ENCODE measurements at regions not wholly inside any gene's neighbourhood (a gene's known extent, or its start where the extent isn't known, plus 50 kb on each side); places are given as distances from the start of the nearest gene placed in this dataset.

DNA sequence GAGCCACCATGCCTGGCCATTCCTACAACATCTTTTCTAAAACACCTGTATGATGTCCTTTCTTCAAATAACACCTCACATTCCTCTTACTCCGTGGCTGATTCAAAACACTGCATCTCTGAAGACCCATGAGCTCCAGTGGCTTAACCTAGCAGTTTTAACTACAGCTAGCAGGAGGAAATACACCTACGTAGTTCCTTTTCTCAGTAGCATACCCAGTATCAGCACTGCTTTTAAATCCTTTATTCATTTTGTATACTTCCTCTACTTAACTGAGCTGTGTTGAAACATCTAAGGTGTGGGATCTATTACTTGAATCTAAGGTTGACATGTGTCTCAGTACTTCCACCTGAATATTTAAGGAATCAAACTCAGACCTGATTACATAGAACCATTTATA, 113.6 kb upstream of the CCDC28A start:
- TF ChIP-seq SIN3A (IDR thresholded peaks at IDR 0.05; ENCODE audit: borderline replicate concordance, insufficient read depth, low read length): no peak
- no peak for TF ChIP-seq POLR2AphosphoS5 (IDR thresholded peaks at IDR 0.05; ENCODE audit: low read depth, low read length)
- no peak for TF ChIP-seq TAF1 (IDR thresholded peaks at IDR 0.05; ENCODE audit: borderline replicate concordance, insufficient read depth, low read length)
- TF ChIP-seq, protein P1, sequence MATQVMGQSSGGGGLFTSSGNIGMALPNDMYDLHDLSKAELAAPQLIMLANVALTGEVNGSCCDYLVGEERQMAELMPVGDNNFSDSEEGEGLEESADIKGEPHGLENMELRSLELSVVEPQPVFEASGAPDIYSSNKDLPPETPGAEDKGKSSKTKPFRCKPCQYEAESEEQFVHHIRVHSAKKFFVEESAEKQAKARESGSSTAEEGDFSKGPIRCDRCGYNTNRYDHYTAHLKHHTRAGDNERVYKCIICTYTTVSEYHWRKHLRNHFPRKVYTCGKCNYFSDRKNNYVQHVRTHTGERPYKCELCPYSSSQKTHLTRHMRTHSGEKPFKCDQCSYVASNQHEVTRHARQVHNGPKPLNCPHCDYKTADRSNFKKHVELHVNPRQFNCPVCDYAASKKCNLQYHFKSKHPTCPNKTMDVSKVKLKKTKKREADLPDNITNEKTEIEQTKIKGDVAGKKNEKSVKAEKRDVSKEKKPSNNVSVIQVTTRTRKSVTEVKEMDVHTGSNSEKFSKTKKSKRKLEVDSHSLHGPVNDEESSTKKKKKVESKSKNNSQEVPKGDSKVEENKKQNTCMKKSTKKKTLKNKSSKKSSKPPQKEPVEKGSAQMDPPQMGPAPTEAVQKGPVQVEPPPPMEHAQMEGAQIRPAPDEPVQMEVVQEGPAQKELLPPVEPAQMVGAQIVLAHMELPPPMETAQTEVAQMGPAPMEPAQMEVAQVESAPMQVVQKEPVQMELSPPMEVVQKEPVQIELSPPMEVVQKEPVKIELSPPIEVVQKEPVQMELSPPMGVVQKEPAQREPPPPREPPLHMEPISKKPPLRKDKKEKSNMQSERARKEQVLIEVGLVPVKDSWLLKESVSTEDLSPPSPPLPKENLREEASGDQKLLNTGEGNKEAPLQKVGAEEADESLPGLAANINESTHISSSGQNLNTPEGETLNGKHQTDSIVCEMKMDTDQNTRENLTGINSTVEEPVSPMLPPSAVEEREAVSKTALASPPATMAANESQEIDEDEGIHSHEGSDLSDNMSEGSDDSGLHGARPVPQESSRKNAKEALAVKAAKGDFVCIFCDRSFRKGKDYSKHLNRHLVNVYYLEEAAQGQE (IDR thresholded peaks at IDR 0.05; ENCODE audit: insufficient read depth in 1 of 2, low read depth in 2 of 2, low read length in 2 of 2): no peak
- TF ChIP-seq FOXP2 (optimal IDR thresholded peaks at IDR 0.05; ENCODE audit: borderline replicate concordance, extremely low read depth, extremely low read length, insufficient read depth): no peak

DNA sequence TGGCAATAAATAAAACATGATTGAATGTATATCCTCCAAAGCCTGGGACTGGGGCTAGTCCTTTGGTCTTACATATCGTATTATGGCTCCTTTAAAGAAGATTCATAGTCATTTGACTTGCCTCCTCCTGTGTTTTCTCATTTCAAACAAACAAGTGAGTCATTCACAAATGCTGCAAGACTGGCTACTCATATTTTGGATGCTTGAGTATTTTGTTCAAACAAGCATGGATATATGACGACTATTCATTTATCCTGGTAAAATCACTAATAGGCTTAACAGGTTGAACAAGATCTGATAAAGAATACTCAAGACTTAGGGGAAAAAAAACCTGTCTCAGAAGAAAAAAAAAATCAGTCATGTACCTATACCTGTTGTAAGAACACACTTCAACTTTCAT, 111.1 kb upstream of the CCDC28A start:
- no peak for TF ChIP-seq SIN3A (IDR thresholded peaks at IDR 0.05; ENCODE audit: borderline replicate concordance, insufficient read depth, low read length)
- no peak for TF ChIP-seq POLR2AphosphoS5 (IDR thresholded peaks at IDR 0.05; ENCODE audit: low read depth, low read length)
- no peak for TF ChIP-seq FOXP2 (optimal IDR thresholded peaks at IDR 0.05; ENCODE audit: borderline replicate concordance, extremely low read depth, extremely low read length, insufficient read depth)
- no peak for TF ChIP-seq TAF1 (IDR thresholded peaks at IDR 0.05; ENCODE audit: borderline replicate concordance, insufficient read depth, low read length)
- TF ChIP-seq, protein P1 (IDR thresholded peaks at IDR 0.05; ENCODE audit: insufficient read depth in 1 of 2, low read depth in 2 of 2, low read length in 2 of 2): no peak

DNA sequence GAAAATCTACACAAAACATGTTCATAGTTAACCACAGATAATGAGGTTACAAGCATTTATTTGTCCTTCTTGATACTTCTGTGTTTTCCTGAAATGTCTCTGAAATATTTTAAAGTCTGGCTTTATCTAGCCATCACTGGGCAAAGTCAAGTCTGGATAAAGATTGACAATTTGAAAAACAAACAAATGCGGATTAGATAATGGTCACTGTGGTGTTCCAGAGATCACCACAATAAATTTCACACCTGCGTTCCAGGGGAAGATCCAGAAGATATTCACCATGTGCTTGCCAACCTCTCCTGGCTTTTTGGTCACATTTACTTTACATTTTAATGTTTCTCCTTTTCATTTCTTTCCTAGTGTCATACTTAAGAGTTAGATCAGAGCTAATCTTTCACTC, 109.7 kb upstream of the CCDC28A start:
- TF ChIP-seq FOXP2 (optimal IDR thresholded peaks at IDR 0.05; ENCODE audit: borderline replicate concordance, extremely low read depth, extremely low read length, insufficient read depth) (no peak), TAF1 (IDR thresholded peaks at IDR 0.05; ENCODE audit: borderline replicate concordance, insufficient read depth, low read length) (no peak)

GRCh38 chr6:138664745-138665144, 108.8 kb upstream of the CCDC28A start:
- TF ChIP-seq, protein P1 (IDR thresholded peaks at IDR 0.05; ENCODE audit: insufficient read depth in 1 of 2, low read depth in 2 of 2, low read length in 2 of 2): no peak
- TF ChIP-seq TAF1 (IDR thresholded peaks at IDR 0.05; ENCODE audit: borderline replicate concordance, insufficient read depth, low read length) (no peak), POLR2AphosphoS5 (IDR thresholded peaks at IDR 0.05; ENCODE audit: low read depth, low read length) (no peak), SIN3A (IDR thresholded peaks at IDR 0.05; ENCODE audit: borderline replicate concordance, insufficient read depth, low read length) (no peak), FOXP2 (optimal IDR thresholded peaks at IDR 0.05; ENCODE audit: borderline replicate concordance, extremely low read depth, extremely low read length, insufficient read depth) (no peak)

DNA sequence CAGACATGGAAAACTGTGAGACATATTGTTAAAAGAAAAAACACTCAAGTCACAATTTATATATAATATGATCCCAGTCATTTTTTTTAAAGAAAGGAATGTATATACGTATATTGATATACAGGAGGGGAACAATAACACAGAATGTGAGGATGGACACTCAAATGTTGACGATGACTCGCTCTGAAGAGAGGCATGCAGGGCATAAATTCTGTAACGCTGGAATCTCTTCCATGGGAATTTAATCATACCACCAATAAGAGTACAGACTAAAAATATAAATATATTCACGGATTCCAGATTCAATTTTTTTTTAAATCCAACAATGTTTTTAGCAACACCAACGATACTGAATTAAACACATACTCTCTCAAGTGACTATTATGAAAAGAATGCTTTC, 106.9 kb upstream of the CCDC28A start:
- TF ChIP-seq POLR2AphosphoS5 (IDR thresholded peaks at IDR 0.05; ENCODE audit: low read depth, low read length) (no peak), SIN3A (IDR thresholded peaks at IDR 0.05; ENCODE audit: borderline replicate concordance, insufficient read depth, low read length) (no peak), FOXP2 (optimal IDR thresholded peaks at IDR 0.05; ENCODE audit: borderline replicate concordance, extremely low read depth, extremely low read length, insufficient read depth) (no peak), TAF1 (IDR thresholded peaks at IDR 0.05; ENCODE audit: borderline replicate concordance, insufficient read depth, low read length) (no peak)
- TF ChIP-seq, protein P1 (IDR thresholded peaks at IDR 0.05; ENCODE audit: insufficient read depth in 1 of 2, low read depth in 2 of 2, low read length in 2 of 2): no peak

Data from PFSK-1 (cell line).